ENCODE measurements at regions not wholly inside any gene's neighbourhood (a gene's known extent, or its start where the extent isn't known, plus 50 kb on each side); places are given as distances from the start of the nearest gene placed in this dataset.

DNA sequence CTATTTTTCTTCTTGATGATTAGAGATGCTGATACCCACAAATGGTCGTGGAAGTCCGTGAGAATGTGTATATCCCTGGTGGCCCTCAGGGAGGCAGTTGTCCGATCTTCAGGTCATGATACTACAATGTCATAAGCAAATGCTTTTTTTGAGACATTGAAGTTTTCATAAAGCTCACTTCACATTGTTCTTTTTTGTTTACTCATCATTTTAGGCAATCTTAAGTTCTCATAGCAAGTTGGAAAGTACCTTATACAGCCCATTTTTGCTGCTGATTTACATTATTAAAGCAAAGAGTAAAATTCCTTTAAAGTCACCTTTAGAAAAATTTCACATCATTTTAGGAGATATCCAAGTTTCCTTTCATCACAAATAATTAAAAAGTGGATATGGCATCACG lies 90.0 kb upstream of the CCDC196 start:
- no peak overlapping the region for H3K4me3 ChIP-seq (ENCODE audit: low read length)
- Mint-ChIP-seq H3K4me1 (peaks cover 8% of the 10 kb centered on the region in 2 donors), H3K4me3 (no peak overlapping the region), H3K36me3 (no peaks in the 10 kb centered on the region), H3K27me3 (ENCODE audit: low read depth in 2 of 2) (peaks cover 6 to 16% of the 10 kb centered on the region in 2 donors), H3K9me3 (no peaks in the 10 kb centered on the region), H3K27ac (peak overlapping the region in 1 of 2 donors; percentile 21)
- TF ChIP-seq CTCF (IDR thresholded peaks at IDR 0.05) = no peak
- H3K9me3 ChIP-seq (ENCODE audit: control insufficient read depth, insufficient read depth, low read length) = no peaks in the 10 kb centered on the region
- no peaks in the 10 kb centered on the region for H3K36me3 ChIP-seq (ENCODE audit: control insufficient read depth, insufficient read depth, low read length)
- WGBS (ENCODE audit: insufficient coverage) = 92% methylated on average over 3 of the region's 4 CpGs
- no peaks in the 10 kb centered on the region for H3K4me1 ChIP-seq (ENCODE audit: control insufficient read depth, insufficient read depth, low read length)
- intact Hi-C loops (cut with micrococcal nuclease) = no loop called here
- ATAC-seq (no peak), DNase-seq (no peak)
- no peaks in the 10 kb centered on the region for H3K27me3 ChIP-seq (ENCODE audit: control insufficient read depth, insufficient read depth, low read length)
- no peak overlapping the region for H3K27ac ChIP-seq (ENCODE audit: low read length)

- Histone ChIP-seq H3K27me3 (ENCODE audit: control insufficient read depth, insufficient read depth, low read length) (no peaks in the 10 kb centered on the region), H3K36me3 (ENCODE audit: control insufficient read depth, insufficient read depth, low read length) (no peaks in the 10 kb centered on the region), H3K27ac (ENCODE audit: low read length) (no peak overlapping the region), H3K4me1 (ENCODE audit: control insufficient read depth, insufficient read depth, low read length) (no peaks in the 10 kb centered on the region), H3K4me3 (ENCODE audit: low read length) (no peak overlapping the region), H3K9me3 (ENCODE audit: control insufficient read depth, insufficient read depth, low read length) (no peaks in the 10 kb centered on the region)
- Mint-ChIP-seq H3K9me3 (no peaks in the 10 kb centered on the region), H3K36me3 (no peaks in the 10 kb centered on the region), H3K4me3 (no peak overlapping the region), H3K27ac (no peak overlapping the region), H3K4me1 (peaks cover 8 to 13% of the 10 kb centered on the region in 2 donors), H3K27me3 (ENCODE audit: low read depth in 2 of 2) (no peaks in the 10 kb centered on the region)
- no peak for TF ChIP-seq CTCF (IDR thresholded peaks at IDR 0.05)
- intact Hi-C loops (cut with micrococcal nuclease) = no loop called here
- ATAC-seq (no peak), DNase-seq (no peak)
- no CpG with 5 or more reads among the region's 1 CpG for WGBS (ENCODE audit: insufficient coverage)
These were observed 87.7 kb upstream of the CCDC196 start for GRCh38 chr14:66398437-66398836.

DNA sequence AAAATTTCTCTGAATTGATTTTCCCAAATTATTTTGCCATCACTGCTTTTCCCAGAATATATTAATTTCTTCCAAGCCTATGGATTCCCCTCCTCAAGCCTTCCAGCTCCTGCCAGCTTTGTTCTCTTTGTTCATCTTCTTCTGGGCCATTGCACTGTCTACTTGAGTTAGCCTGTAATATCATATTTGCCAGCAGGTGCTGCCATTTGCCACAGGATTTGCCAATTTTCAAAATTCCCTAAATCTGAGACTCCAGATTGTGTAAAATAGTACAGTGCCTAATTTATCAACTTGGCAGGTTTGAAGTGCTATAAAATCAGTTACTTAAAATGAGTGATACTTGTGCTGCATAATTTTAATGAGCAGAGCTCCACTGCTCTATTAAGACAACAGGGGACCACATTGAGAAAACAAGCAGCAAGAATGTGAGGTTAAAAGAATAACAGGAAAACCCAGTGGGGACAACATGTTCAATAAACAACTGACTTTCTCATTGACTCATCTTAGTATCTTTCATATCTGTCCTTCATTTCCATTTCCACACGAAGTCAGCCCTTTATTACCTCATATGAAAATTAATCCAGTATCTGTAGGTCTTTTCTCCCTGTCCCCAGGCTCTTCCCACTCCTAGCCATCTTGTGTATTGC lies 84.6 kb upstream of the CCDC196 start:
- no peak for ATAC-seq

More for the DNA sequence above, 84.6 kb upstream of the CCDC196 start:
- whole genome bisulfite sequencing (ENCODE audit: insufficient coverage) = 67% methylated on average over 1 of the region's 1 CpG
- Mint-ChIP-seq H3K4me3 (no peak overlapping the region), H3K9me3 (no peaks in the 10 kb centered on the region), H3K36me3 (no peaks in the 10 kb centered on the region), H3K27ac (no peak overlapping the region), H3K27me3 (ENCODE audit: low read depth in 2 of 2) (no peaks in the 10 kb centered on the region), H3K4me1 (peaks cover 0 to 4% of the 10 kb centered on the region in 2 donors)
- no peaks in the 10 kb centered on the region for H3K27me3 ChIP-seq (ENCODE audit: control insufficient read depth, insufficient read depth, low read length)
- H3K36me3 ChIP-seq (ENCODE audit: control insufficient read depth, insufficient read depth, low read length) = no peaks in the 10 kb centered on the region
- no peak for TF ChIP-seq CTCF (IDR thresholded peaks at IDR 0.05)
- H3K4me3 ChIP-seq (ENCODE audit: low read length) = no peak overlapping the region
- DNase-seq = no peak
- H3K9me3 ChIP-seq (ENCODE audit: control insufficient read depth, insufficient read depth, low read length) = no peaks in the 10 kb centered on the region
- no peaks in the 10 kb centered on the region for H3K4me1 ChIP-seq (ENCODE audit: control insufficient read depth, insufficient read depth, low read length)
- intact Hi-C loops (cut with micrococcal nuclease) = no loop called here
- H3K27ac ChIP-seq (ENCODE audit: low read length) = no peak overlapping the region

Measured in natural killer cell (primary cell).